ENCODE measurements at regions not wholly inside any gene's neighbourhood (a gene's known extent, or its start where the extent isn't known, plus 50 kb on each side); places are given as distances from the start of the nearest gene placed in this dataset.

DNA sequence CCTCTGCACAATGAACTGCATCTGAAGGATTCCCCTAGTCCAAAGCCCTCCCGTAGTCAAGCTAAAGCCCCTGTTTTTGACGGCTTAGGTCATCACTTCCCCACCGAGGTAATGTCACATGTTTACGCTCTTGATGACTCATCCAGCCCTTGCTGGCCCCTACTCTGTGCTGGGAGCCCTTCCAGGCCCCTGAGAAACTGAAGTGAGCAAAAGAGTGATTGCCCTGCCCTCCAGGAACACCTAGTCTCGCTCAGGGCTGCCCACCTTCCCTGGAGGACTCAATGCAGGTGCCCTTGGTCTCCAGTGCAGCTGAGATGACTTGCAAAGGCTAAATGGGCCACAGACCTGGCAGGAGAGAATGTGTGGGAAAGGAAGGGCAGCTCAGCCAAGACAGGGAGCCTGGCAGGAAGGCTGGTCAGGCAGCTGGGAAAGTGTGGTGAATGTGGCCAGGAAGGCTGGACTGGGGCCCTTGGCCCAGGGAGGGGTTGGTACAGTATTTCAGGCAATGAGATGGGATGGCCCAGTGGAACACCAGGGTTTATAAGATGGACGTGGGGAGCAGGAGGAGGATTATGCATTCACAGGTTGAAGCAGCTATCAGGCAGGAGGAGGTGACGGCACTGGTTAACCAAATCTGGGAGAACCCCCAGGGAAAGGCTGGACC is 345.6 kb downstream of the NPHP4 start:
- Histone ChIP-seq H3K36me3 (no peaks in the 10 kb centered on the region), H3K9me3 (no peaks in the 10 kb centered on the region), H3K27me3 (peaks cover 0 to 19% (median 9%) of the 10 kb centered on the region in 3 donors), H3K4me3 (no peak overlapping the region), H3K4me1 (no peaks in the 10 kb centered on the region), H3K27ac (no peak overlapping the region)
- WGBS, 2 donors = 52 to 69% methylated on average over 7 of the region's 7 CpGs
- no peak for DNase-seq
- intact Hi-C loops (cut with DNase I) = no loop called here
- TF ChIP-seq, protein P1, sequence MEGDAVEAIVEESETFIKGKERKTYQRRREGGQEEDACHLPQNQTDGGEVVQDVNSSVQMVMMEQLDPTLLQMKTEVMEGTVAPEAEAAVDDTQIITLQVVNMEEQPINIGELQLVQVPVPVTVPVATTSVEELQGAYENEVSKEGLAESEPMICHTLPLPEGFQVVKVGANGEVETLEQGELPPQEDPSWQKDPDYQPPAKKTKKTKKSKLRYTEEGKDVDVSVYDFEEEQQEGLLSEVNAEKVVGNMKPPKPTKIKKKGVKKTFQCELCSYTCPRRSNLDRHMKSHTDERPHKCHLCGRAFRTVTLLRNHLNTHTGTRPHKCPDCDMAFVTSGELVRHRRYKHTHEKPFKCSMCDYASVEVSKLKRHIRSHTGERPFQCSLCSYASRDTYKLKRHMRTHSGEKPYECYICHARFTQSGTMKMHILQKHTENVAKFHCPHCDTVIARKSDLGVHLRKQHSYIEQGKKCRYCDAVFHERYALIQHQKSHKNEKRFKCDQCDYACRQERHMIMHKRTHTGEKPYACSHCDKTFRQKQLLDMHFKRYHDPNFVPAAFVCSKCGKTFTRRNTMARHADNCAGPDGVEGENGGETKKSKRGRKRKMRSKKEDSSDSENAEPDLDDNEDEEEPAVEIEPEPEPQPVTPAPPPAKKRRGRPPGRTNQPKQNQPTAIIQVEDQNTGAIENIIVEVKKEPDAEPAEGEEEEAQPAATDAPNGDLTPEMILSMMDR (IDR thresholded peaks at IDR 0.05) = no peak
- no peak for TF ChIP-seq POLR2A (IDR thresholded peaks at IDR 0.05)
- TF ChIP-seq EP300 (IDR thresholded peaks at IDR 0.05) = no peak
- no peak for TF ChIP-seq POLR2AphosphoS5 (IDR thresholded peaks at IDR 0.05)

DNA sequence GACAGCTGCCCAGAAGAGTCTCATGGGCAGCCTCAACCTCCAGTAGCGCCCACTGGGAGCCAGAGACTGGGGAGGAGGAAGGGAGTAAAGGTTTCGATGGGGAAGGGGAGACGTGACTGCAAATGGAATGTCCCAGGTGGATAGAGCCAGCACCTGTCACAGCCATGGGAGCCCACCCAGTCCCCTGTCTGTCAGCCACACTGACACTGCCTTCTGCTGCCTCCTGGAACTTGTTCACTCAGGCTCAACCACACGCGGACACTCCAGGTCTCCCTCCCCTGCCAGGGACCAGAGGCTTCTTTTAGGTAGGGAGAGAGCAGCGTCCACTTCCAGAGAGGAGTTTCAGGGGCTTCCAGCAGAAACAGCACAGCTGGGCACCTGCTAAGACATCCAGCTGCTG is 346.3 kb downstream of the NPHP4 start:
- TF ChIP-seq EP300 (IDR thresholded peaks at IDR 0.05) (no peak), POLR2A (IDR thresholded peaks at IDR 0.05) (no peak), POLR2AphosphoS5 (IDR thresholded peaks at IDR 0.05) (no peak)
- TF ChIP-seq, protein P1 (IDR thresholded peaks at IDR 0.05) = no peak
- H3K9me3 ChIP-seq = no peaks in the 10 kb centered on the region
- H3K27me3 ChIP-seq = peaks cover 0 to 14% (median 2%) of the 10 kb centered on the region in 3 donors
- H3K4me3 ChIP-seq = no peak overlapping the region
- no peak for DNase-seq
- H3K27ac ChIP-seq = no peak overlapping the region
- intact Hi-C loops (cut with DNase I) = no loop called here
- WGBS, 2 donors = 67 to 91% methylated on average over 6 of the region's 6 CpGs
- H3K36me3 ChIP-seq = no peaks in the 10 kb centered on the region
- no peaks in the 10 kb centered on the region for H3K4me1 ChIP-seq

DNA sequence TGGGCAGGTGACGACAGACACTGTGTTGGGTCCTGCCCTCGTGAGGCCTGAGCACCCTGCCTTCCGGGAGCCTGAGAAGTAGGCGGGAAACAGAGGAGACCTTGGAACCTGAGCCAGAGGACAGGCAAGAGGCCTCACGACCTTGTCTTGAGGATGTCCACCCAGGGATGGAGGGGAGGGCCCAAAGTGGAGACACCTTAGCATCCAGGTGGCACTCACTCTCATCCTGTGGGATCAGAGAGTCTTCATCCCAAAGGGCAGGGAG is 347.2 kb downstream of the NPHP4 start:
- Histone ChIP-seq H3K27ac (no peak overlapping the region), H3K4me3 (no peak overlapping the region), H3K9me3 (no peaks in the 10 kb centered on the region), H3K27me3 (peaks cover 0 to 13% (median 6%) of the 10 kb centered on the region in 3 donors), H3K36me3 (no peaks in the 10 kb centered on the region), H3K4me1 (no peaks in the 10 kb centered on the region)
- intact Hi-C loops (cut with DNase I) = no loop called here
- 66 to 77% methylated on average over 5 of the region's 5 CpGs for WGBS, 2 donors
- TF ChIP-seq POLR2AphosphoS5 (IDR thresholded peaks at IDR 0.05) = no peak
- no peak for TF ChIP-seq POLR2A (IDR thresholded peaks at IDR 0.05)
- TF ChIP-seq, protein P1 (IDR thresholded peaks at IDR 0.05) = no peak
- no peak for TF ChIP-seq EP300 (IDR thresholded peaks at IDR 0.05)
- DNase-seq = no peak

DNA sequence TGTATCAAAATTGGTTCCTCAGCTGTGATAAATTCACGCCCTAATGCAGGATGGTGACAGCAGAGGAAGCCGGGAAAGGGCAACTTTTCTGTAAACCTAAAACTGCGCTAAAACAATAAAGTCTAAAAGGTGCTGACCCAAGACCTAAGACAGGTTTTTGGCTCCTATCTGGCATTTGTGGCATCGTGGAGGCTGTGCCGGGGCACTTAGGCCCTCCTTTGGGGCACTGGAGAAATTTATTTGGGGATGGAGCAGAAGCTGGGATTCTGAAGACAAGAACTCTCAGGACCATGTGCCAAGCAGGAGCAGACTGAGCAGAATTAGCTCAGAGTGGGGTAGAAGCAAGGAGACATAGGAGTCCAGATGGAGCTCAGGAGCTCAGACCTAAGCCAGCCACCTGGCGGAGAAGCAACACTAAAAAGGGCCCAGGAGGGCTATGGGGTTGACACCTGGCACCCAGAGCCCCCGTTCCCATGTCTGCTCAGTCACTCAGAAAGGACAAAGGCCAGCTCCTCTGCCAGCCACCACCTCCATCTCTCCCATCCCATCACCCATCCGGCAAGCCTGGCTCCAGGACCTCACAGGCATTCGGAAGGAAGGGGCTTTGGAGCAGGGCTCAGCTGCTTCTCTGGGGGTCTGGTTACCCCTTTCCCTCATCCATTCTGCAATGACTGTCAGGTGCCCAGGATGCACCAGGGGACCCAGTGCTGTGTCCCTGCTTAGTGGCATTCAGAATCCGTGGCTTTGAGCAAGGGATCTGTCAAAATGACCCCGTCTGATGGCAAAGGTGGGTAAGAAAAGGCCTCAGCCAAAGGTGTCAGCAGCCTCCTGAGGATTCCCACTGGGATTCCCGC is 347.7 kb downstream of the NPHP4 start:
- H3K27me3 ChIP-seq = peaks cover 0 to 12% (median 6%) of the 10 kb centered on the region in 3 donors
- H3K4me1 ChIP-seq = no peaks in the 10 kb centered on the region
- no peak overlapping the region for H3K27ac ChIP-seq
- no peaks in the 10 kb centered on the region for H3K36me3 ChIP-seq
- H3K9me3 ChIP-seq = no peaks in the 10 kb centered on the region
- intact Hi-C loops (cut with DNase I) = no loop called here
- no peak overlapping the region for H3K4me3 ChIP-seq
- DNase-seq = no peak
- 85 to 88% methylated on average over 12 of the region's 12 CpGs for WGBS, 2 donors
- no peak for TF ChIP-seq POLR2AphosphoS5 (IDR thresholded peaks at IDR 0.05)
- TF ChIP-seq POLR2A (IDR thresholded peaks at IDR 0.05) = no peak
- TF ChIP-seq EP300 (IDR thresholded peaks at IDR 0.05) = no peak
- TF ChIP-seq, protein P1 (IDR thresholded peaks at IDR 0.05) = no peak
